SW480 (cell line): ENCODE measurements at regions not wholly inside any gene's neighbourhood (a gene's known extent, or its start where the extent isn't known, plus 50 kb on each side); places are given as distances from the start of the nearest gene placed in this dataset.
"Not testable (repeated sequence)": the region's sequence is repeated elsewhere in the genome, so short reads cannot be mapped to it uniquely, and the experiment has no call there.

Experiments used
- DNase-seq: peaks from one replicate; pipeline ENCODE4 v3.0.0-alpha.2; 2016; ENCODE audit warnings: low spot score

- no peak for DNase-seq
These were observed 478.0 kb downstream of the BTG1 start for GRCh38 chr12:91667694-91668093.

- no peak for DNase-seq
These were observed 481.1 kb upstream of the DCN start for GRCh38 chr12:91663744-91664143.

GRCh38 chr12:91663310-91663709, 480.7 kb upstream of the DCN start:
- no peak for DNase-seq

GRCh38 chr12:91662021-91662420, 479.4 kb upstream of the DCN start:
- no peak for DNase-seq

- no peak for DNase-seq
These were observed 474.4 kb upstream of the DCN start for GRCh38 chr12:91657032-91657431.

GRCh38 chr12:91655966-91656365, 473.3 kb upstream of the DCN start:
- no peak for DNase-seq

GRCh38 chr12:91654087-91654486, 471.5 kb upstream of the DCN start:
- DNase-seq: no peak

GRCh38 chr12:91651728-91652127, 469.1 kb upstream of the DCN start:
- DNase-seq: no peak

- DNase-seq: no peak
These were observed 461.1 kb upstream of the DCN start for GRCh38 chr12:91643763-91644162.

GRCh38 chr12:91640021-91640420, 457.4 kb upstream of the DCN start:
- DNase-seq: no peak

- DNase-seq: no peak
These were observed 456.7 kb upstream of the DCN start for GRCh38 chr12:91639327-91639726.

GRCh38 chr12:91637789-91638624, 455.4 kb upstream of the DCN start:
- DNase-seq: no peak

GRCh38 chr12:91636721-91637120, 454.1 kb upstream of the DCN start:
- no peak for DNase-seq

GRCh38 chr12:91634386-91634713, 451.7 kb upstream of the DCN start:
- not testable (repeated sequence) for DNase-seq

- no peak for DNase-seq
These were observed 451.2 kb upstream of the DCN start for GRCh38 chr12:91633734-91634357.

- no peak for DNase-seq
These were observed 450.6 kb upstream of the DCN start for GRCh38 chr12:91633206-91633605.

- DNase-seq: no peak
These were observed 449.6 kb upstream of the DCN start for GRCh38 chr12:91632042-91632786.

GRCh38 chr12:91630596-91631293, 448.1 kb upstream of the DCN start:
- DNase-seq: no peak

- DNase-seq: no peak
These were observed 447.5 kb upstream of the DCN start for GRCh38 chr12:91630083-91630482.

GRCh38 chr12:91629440-91629839, 446.8 kb upstream of the DCN start:
- DNase-seq: no peak

GRCh38 chr12:91628656-91629055, 446.0 kb upstream of the DCN start:
- no peak for DNase-seq

GRCh38 chr12:91627225-91627624, 444.6 kb upstream of the DCN start:
- no peak for DNase-seq

- DNase-seq: no peak
These were observed 440.4 kb upstream of the DCN start for GRCh38 chr12:91622981-91623380.
